HuH-7 (cell line): ENCODE measurements at regions not wholly inside any gene's neighbourhood (a gene's known extent, or its start where the extent isn't known, plus 50 kb on each side); places are given as distances from the start of the nearest gene placed in this dataset.
"Not testable (repeated sequence)": the region's sequence is repeated elsewhere in the genome, so short reads cannot be mapped to it uniquely, and the experiment has no call there.

ENCODE experiments used
- DNase-seq: peaks from one replicate; pipeline ENCODE4 v3.0.0; 2011; ENCODE audit warnings: low spot score

- no peak for DNase-seq
Measured at GRCh38 chr6:103167345-103168071, 1692.2 kb downstream of the HACE1 start.

GRCh38 chr6:103154779-103155572 is 1704.7 kb downstream of the HACE1 start:
- DNase-seq = peak; percentile 7

- DNase-seq = no peak
Measured at GRCh38 chr6:103153016-103153415, 1706.7 kb downstream of the HACE1 start.

- no peak for DNase-seq
Measured at GRCh38 chr6:103142902-103143301, 1716.8 kb downstream of the HACE1 start.

GRCh38 chr6:103140308-103141027 is 1719.3 kb downstream of the HACE1 start:
- DNase-seq = no peak

GRCh38 chr6:103139377-103139776 is 1720.3 kb downstream of the HACE1 start:
- no peak for DNase-seq

GRCh38 chr6:103124471-103124870 is 1731.0 kb downstream of the GRIK2 start:
- no peak for DNase-seq

GRCh38 chr6:103122766-103123601 is 1729.5 kb downstream of the GRIK2 start:
- peak; percentile 55 for DNase-seq

GRCh38 chr6:103119056-103119455 is 1725.5 kb downstream of the GRIK2 start:
- DNase-seq = no peak

GRCh38 chr6:103114582-103114981 is 1721.1 kb downstream of the GRIK2 start:
- no peak for DNase-seq

- DNase-seq = no peak
Measured at GRCh38 chr6:103113416-103113815, 1719.9 kb downstream of the GRIK2 start.

- DNase-seq = no peak
Measured at GRCh38 chr6:103107985-103108384, 1714.5 kb downstream of the GRIK2 start.

- DNase-seq = no peak
Measured at GRCh38 chr6:103105686-103106085, 1712.2 kb downstream of the GRIK2 start.

GRCh38 chr6:103101267-103101666 is 1707.8 kb downstream of the GRIK2 start:
- DNase-seq = no peak

GRCh38 chr6:103092414-103092813 is 1698.9 kb downstream of the GRIK2 start:
- not testable (repeated sequence) for DNase-seq

- no peak for DNase-seq
Measured at GRCh38 chr6:103085801-103086200, 1692.3 kb downstream of the GRIK2 start.

- no peak for DNase-seq
Measured at GRCh38 chr6:103081876-103082630, 1688.5 kb downstream of the GRIK2 start.

GRCh38 chr6:103081126-103081525 is 1687.6 kb downstream of the GRIK2 start:
- DNase-seq = no peak

GRCh38 chr6:103080497-103080896 is 1687.0 kb downstream of the GRIK2 start:
- DNase-seq = no peak

GRCh38 chr6:103079867-103080266 is 1686.4 kb downstream of the GRIK2 start:
- DNase-seq = no peak

GRCh38 chr6:103062136-103062535 is 1668.6 kb downstream of the GRIK2 start:
- DNase-seq = no peak
